ENCODE measurements at regions not wholly inside any gene's neighbourhood (a gene's known extent, or its start where the extent isn't known, plus 50 kb on each side); places are given as distances from the start of the nearest gene placed in this dataset.

GRCh38 chr16:79451196-79451816 lies 149.2 kb downstream of the MAF start:
- Histone ChIP-seq H3K36me3 (ENCODE audit: control insufficient read depth, insufficient read depth, low read length) (no peaks in the 10 kb centered on the region), H3K27ac (ENCODE audit: extremely low read depth, low read depth, low read length) (no peak overlapping the region), H3K79me2 (ENCODE audit: control insufficient read depth, insufficient read depth, low read length) (no peaks in the 10 kb centered on the region), H3K9me3 (replicated peaks; ENCODE audit: control insufficient read depth, insufficient read depth, low read depth, low read length) (no peaks in the 10 kb centered on the region), H3K9me1 (ENCODE audit: control insufficient read depth, insufficient read depth, low read length) (no peaks in the 10 kb centered on the region), H3K4me1 (replicated peaks in 1 of 2; ENCODE audit: control insufficient read depth in 2 of 2, insufficient read depth in 2 of 2, low read length in 2 of 2) (no peaks in the 10 kb centered on the region), H3K4me3 (no peak overlapping the region), H3K4me2 (ENCODE audit: insufficient read depth, low read length) (no peak overlapping the region), H3K27me3 (ENCODE audit: control insufficient read depth in 2 of 2, insufficient read depth in 2 of 2, low read length in 2 of 2) (peaks cover 7 to 15% of the 10 kb centered on the region in 2 experiments), H3K9ac (ENCODE audit: insufficient read depth in 1 of 2, low read depth in 2 of 2, low read length in 2 of 2) (no peak overlapping the region), H4K20me1 (replicated peaks; ENCODE audit: control insufficient read depth, insufficient read depth, low read length) (no peaks in the 10 kb centered on the region), H2AFZ (ENCODE audit: low read depth, low read length) (no peak overlapping the region)
- in situ Hi-C loops (cut with MboI) (no loop called here), intact Hi-C loops (cut with micrococcal nuclease) (no loop called here)
- ATAC-seq, result no peak
- ChIA-PET CTCF (ENCODE audit: low intra/inter-chr PET ratio) (no interaction called here), POLR2A (interaction anchor here (0.6 kb wide), 1 partner anchor 18 kb away, joined by 3 read pairs; no protein-coding TSS in a partner anchor)
- TF ChIP-seq SMAD1 (IDR thresholded peaks at IDR 0.05; ENCODE audit: low read depth, low read length, partially characterized antibody) (no peak), MAFK (IDR thresholded peaks at IDR 0.05; ENCODE audit: low read length) (peak; percentile 63; the same call in 1 of the 2 replicates), CBX2 (IDR thresholded peaks at IDR 0.05; ENCODE audit: insufficient read depth, low read length, poor library complexity, severe bottlenecking) (no peak), CBX5 (IDR thresholded peaks at IDR 0.05; ENCODE audit: borderline replicate concordance, low read depth) (no peak), C11orf30 (IDR thresholded peaks at IDR 0.05; ENCODE audit: low read depth) (peak; percentile 62), SPI1 (IDR thresholded peaks at IDR 0.05; ENCODE audit: borderline replicate concordance, low read depth, low read length) (peak; percentile 97), EZH2 (IDR thresholded peaks at IDR 0.05; ENCODE audit: borderline replicate concordance, low read depth, low read length) (no peak), ARID1B (IDR thresholded peaks at IDR 0.05) (no peak), YY1 (IDR thresholded peaks at IDR 0.05; ENCODE audit: borderline replicate concordance in 1 of 3, control insufficient read depth in 1 of 3, extremely low read depth in 1 of 3, insufficient read depth in 3 of 3, insufficient read length in 1 of 3, insufficient replicate concordance in 2 of 3, low read depth in 1 of 3, low read length in 2 of 3) (no peak), MAFF (IDR thresholded peaks at IDR 0.05; ENCODE audit: low read length) (peak; percentile 74), MAFG (tag; conservative IDR thresholded peaks at IDR 0.05) (peak; percentile 58), NR2C2 (CRISPR knock-in tag; IDR thresholded peaks at IDR 0.05) (no peak), NR2C2 (tag; IDR thresholded peaks at IDR 0.05) (no peak), ZNF316 (IDR thresholded peaks at IDR 0.05) (peak; percentile 89), IFI16 (CRISPR knock-in tag; IDR thresholded peaks at IDR 0.05) (no peak), ZBTB9 (CRISPR knock-in tag; IDR thresholded peaks at IDR 0.05) (no peak)
- DNase-seq (ENCODE audit: extremely low read depth in 1 of 4, low spot score in 3 of 4), result no peak
- no peak for FAIRE-seq
- 2% methylated on average over 4 of the region's 4 CpGs for WGBS (ENCODE audit: insufficient coverage, low coverage, missing lambda C conversion rate)
- no TSS peak for BruUV-seq (replicated peaks)
